ENCODE measurements at regions not wholly inside any gene's neighbourhood (a gene's known extent, or its start where the extent isn't known, plus 50 kb on each side); places are given as distances from the start of the nearest gene placed in this dataset.

DNA sequence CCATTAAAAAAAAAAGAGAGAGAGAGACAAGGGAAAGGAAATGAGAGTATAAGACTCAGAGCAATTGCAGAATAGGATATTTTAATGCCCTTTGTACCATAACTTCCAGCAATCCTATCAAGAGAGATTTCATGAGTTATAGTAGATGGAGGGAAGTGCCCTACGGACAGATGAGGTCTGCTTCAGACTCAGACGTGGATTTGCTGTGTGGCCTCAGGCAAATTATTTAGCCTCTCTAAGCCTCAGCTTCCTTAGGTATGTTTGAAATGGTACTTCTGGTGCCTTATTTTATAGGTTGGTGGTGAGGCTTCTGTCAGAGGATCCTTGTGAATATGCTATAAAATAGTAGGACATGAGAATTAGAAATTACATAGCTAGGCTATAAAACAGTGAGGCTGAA lies 448.2 kb downstream of the EDEM1 start:
- no peak for DNase-seq

DNA sequence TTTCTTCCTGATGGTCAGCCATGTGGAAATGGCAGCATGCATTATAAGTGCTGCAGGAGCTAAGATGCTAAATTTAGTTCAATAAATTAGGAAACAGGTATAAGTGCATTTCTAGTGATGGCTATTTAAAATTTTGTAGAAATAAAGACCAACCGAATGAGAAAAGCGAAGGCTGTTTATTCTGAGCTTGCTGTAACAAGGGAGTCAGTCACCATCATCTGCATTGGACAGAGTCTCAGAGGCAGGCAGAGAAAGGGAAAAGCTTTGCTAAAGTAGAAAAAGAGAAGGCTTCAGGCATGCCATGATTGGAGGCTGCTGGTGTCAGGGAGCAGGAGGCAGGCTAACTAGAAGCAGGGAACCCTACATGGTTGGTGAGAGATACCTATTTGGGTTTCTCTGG lies 451.0 kb downstream of the EDEM1 start:
- no peak for DNase-seq

- DNase-seq, result no peak
Observed at GRCh38 chr3:5644773-5645670, 457.5 kb downstream of the EDEM1 start.

GRCh38 chr3:5645692-5646410 lies 458.3 kb downstream of the EDEM1 start:
- DNase-seq, result no peak

DNA sequence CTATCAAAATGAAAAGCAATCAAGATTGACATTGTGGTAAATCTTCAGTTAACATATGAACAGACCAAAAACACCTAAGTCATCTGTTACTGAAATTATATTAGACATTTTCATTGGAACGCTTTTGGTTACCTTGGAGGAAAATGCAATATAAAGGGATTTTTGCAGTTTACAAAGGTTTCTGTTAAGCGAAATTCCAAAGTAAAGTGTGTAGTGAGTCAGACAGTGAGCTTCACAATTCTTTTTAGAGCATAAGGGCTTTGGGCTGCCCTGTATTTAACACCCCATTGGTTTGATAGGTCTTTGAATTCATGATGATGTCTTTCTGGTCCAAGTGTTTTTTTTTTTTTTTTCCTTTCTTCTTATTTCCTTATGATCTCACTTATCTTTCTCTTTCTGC lies 462.8 kb downstream of the EDEM1 start:
- DNase-seq, result no peak

DNA sequence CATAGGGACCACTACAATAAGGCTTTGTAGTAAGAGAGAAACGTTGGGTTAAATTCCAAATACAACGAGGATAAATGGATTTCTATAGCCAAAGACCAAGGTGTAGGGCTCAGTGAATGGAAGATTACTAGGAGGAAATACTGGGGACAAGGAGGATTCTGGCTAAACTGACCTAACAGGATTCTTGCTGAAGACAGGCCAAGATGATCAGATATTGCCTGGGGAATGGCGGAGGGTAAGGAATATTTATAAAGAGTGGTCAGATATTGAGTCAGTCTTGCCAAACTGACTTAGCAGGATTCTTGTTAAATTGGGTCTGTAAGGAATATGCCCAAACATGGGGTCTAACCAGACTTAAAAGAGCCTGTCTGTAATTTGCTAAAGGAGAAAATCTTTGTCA lies 463.8 kb downstream of the EDEM1 start:
- DNase-seq, result no peak

GRCh38 chr3:5653426-5654143 lies 466.1 kb downstream of the EDEM1 start:
- DNase-seq, result no peak

DNA sequence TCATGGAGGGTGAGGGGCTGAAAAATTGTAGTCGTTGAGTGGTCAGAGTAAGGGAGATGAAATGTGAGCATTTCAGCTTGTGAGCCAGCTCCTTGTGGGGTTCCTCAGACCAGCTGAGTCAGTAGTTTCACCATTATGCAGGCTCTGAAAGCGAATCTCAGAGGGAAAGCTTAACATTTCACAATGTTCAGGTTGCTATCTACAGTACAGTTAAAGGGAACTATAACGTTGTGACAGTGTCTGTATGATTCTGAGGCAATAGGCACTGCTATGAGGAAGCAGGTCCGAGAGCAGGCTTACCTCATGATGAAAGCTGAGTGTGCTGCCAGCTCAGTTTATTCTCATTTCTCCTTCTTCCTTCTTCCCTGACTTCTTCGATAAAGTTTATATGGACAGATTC lies 469.6 kb downstream of the EDEM1 start:
- DNase-seq, result no peak

GRCh38 chr3:5663601-5664000 lies 476.1 kb downstream of the EDEM1 start:
- DNase-seq, result no peak

- DNase-seq, result no peak
Observed at GRCh38 chr3:5666455-5666854, 478.9 kb downstream of the EDEM1 start.

- no peak for DNase-seq
Observed at GRCh38 chr3:5673521-5673920, 486.0 kb downstream of the EDEM1 start.

- DNase-seq, result no peak
Observed at GRCh38 chr3:5675319-5675718, 487.8 kb downstream of the EDEM1 start.

GRCh38 chr3:5677555-5677954 lies 490.0 kb downstream of the EDEM1 start:
- no peak for DNase-seq

DNA sequence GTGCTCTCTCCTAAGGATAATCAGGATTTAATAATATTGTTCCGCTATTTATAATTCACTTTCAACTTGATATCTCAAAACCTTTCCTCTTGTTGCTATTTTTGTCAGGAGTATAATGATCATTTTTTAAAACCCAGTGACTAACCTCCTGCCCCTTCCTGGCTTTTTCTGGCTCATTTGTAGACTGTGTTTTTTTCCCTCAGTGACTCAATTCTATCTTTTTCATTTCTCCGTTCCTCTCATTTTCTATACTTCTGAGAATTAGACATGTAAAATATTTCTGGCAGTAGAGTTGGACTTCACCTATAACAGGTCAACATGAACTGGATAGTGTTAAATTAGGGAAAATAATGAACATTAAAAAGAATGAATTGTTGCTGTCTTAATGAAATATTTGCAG lies 490.7 kb downstream of the EDEM1 start:
- DNase-seq, result no peak

DNA sequence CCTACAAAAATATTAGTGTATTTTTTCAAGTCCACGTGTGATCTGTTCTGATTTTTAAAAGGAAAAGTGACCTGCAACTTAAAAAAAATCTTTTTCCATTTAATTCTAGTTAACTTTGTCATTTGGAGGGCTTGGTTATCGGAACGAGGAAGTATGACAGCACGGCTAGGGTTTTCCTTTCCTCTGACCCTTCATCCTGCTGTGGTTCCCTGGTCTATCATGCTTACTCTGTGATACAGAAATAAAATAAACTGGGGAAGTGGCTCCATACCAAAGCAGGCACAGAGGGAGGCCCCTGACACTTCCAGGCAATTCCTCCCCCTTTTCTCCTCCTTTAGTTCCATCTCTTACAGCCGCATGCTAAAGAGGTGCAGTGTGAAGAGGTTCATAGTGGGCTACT lies 491.3 kb downstream of the EDEM1 start:
- DNase-seq, result no peak

GRCh38 chr3:5687230-5687629 lies 499.7 kb downstream of the EDEM1 start:
- no peak for DNase-seq

GRCh38 chr3:5690490-5690889 lies 503.0 kb downstream of the EDEM1 start:
- no peak for DNase-seq

DNA sequence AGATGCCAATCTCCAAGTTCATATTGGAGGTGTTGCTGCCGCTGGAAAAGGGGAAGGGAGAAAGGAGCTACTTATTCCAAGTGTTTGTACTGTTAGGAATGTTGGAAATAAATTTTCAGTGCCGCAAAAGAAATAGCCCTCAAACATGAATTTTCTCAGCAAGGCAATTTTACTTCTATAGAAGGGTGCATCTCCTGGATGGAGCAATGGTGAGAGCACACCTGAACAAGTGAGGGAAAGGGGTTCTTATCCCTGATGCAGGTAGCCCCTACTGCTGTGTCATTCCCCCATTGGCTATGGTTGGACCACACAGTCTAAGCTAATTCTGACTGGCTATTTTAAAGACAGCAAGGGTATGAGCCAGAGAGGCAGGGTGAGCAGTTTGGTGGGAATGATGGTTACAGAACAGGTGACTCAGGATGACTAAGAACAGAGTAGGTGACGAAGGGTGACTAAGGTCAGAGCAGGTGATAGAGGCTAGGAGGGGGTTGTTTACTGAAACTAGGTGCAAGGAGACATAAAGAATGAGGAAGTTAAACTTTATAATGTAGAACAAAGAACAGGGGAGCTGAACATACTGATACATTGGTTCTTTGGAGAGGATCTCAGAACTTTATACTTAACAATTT lies 503.5 kb downstream of the EDEM1 start:
- DNase-seq, result no peak

DNA sequence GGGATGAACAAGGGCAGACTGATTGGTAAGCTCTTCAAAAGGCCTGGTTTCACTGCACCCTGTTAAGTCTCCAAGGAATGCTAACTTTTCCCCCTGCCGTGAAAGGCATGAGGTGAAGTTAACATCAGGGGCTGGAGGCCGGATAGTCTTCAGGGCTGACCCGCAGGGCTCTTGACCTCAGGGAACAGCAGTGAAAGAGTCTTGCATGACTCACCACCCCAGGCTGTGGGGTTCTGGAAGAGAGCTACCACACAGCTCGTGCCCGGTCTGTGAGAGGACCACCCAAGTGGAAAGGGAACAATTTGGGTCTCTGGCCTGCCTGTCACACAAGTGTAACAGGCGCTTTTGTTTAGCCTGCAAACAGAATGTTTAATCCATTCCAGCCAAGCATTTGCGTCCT lies 504.9 kb downstream of the EDEM1 start:
- no peak for DNase-seq

GRCh38 chr3:5694266-5694665 lies 506.8 kb downstream of the EDEM1 start:
- no peak for DNase-seq

- DNase-seq, result no peak
Observed at GRCh38 chr3:5698851-5699250, 511.3 kb downstream of the EDEM1 start.

DNA sequence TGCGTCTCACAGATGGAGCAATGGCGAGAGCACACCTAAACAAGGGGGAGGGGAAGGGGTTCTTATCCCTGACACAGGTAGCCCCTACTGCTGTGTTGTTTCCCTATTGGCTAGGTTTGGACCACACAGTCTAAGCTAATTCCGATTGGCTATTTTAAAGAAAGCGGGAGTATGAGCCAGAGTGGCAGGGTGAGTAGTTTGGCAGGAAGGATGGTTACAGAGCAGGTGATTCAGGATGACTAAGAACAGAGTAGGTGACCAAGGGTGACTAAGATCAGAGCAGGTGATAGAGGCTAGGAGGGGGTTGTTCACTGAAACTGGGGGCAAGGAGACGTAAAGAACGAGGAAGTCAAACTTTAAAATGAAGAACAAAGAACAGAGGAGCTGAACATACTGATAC lies 511.8 kb downstream of the EDEM1 start:
- no peak for DNase-seq

- no peak for DNase-seq
Observed at GRCh38 chr3:5699811-5700210, 512.3 kb downstream of the EDEM1 start.
